HEK293 (cell line): ENCODE measurements at regions not wholly inside any gene's neighbourhood (a gene's known extent, or its start where the extent isn't known, plus 50 kb on each side); places are given as distances from the start of the nearest gene placed in this dataset.

Source experiments
- ATF2 ChIP-seq: fragments of 450-650 bp; formaldehyde crosslinking; IDR thresholded peaks from 2 replicates; pipeline ENCODE4 v1.5.1; 2016; ENCODE audit warnings: missing biosample characterization, missing genetic modification characterization, low read depth
- BCL11B ChIP-seq: fragments of 450-650 bp; formaldehyde crosslinking; IDR thresholded peaks from 2 replicates; pipeline ENCODE4 v1.5.1; 2016; ENCODE audit warnings: low read depth, missing biosample characterization, missing genetic modification characterization
- ELK4 ChIP-seq: IDR thresholded peaks from 2 replicates; pipeline ENCODE4 v1.6.1; 2011; ENCODE audit warnings: mild to moderate bottlenecking, low read depth, low read length, borderline replicate concordance
- FEZF1 ChIP-seq: fragments of 450-650 bp; formaldehyde crosslinking; IDR thresholded peaks from 2 replicates; pipeline ENCODE4 v1.5.1; 2016; ENCODE audit warnings: missing biosample characterization, missing genetic modification characterization
- GLIS2 ChIP-seq: fragments of 450-650 bp; formaldehyde crosslinking; IDR thresholded peaks from 2 replicates; pipeline ENCODE4 v1.5.1; 2016; ENCODE audit warnings: missing biosample characterization, missing genetic modification characterization
- KLF16 ChIP-seq: fragments of 450-650 bp; formaldehyde crosslinking; IDR thresholded peaks from 2 replicates; pipeline ENCODE4 v1.5.1; 2017; ENCODE audit warnings: missing biosample characterization, missing genetic modification characterization
- KLF7 ChIP-seq: fragments of 450-650 bp; formaldehyde crosslinking; IDR thresholded peaks from 2 replicates; pipeline ENCODE4 v1.5.1; 2016; ENCODE audit warnings: missing biosample characterization, missing genetic modification characterization, borderline replicate concordance
- KLF8 ChIP-seq: fragments of 450-650 bp; formaldehyde crosslinking; IDR thresholded peaks from 2 replicates; pipeline ENCODE4 v1.5.1; 2016; ENCODE audit warnings: missing biosample characterization, missing genetic modification characterization
- SCRT1 ChIP-seq: fragments of 450-650 bp; formaldehyde crosslinking; IDR thresholded peaks from 2 replicates; pipeline ENCODE4 v1.5.1; 2016; ENCODE audit warnings: missing biosample characterization, missing genetic modification characterization, borderline replicate concordance
- WT1 ChIP-seq: fragments of 450-650 bp; formaldehyde crosslinking; IDR thresholded peaks from 2 replicates; pipeline ENCODE4 v1.5.1; 2016; ENCODE audit warnings: missing biosample characterization, missing genetic modification characterization
- ZBTB6 ChIP-seq: fragments of 450-650 bp; formaldehyde crosslinking; IDR thresholded peaks from 2 replicates; pipeline ENCODE4 v1.5.1; 2017; ENCODE audit warnings: missing biosample characterization, missing genetic modification characterization
- ZFP69B ChIP-seq: fragments of 450-650 bp; formaldehyde crosslinking; IDR thresholded peaks from 2 replicates; pipeline ENCODE4 v1.5.1; 2016; ENCODE audit warnings: missing biosample characterization, missing genetic modification characterization
- ZNF155 ChIP-seq: fragments of 450-650 bp; formaldehyde crosslinking; IDR thresholded peaks from 2 replicates; pipeline ENCODE4 v1.5.1; 2016; ENCODE audit warnings: missing biosample characterization, missing genetic modification characterization
- ZNF214 ChIP-seq: fragments of 450-650 bp; formaldehyde crosslinking; IDR thresholded peaks from 2 replicates; pipeline ENCODE4 v1.5.1; 2017; ENCODE audit warnings: missing biosample characterization, mild to moderate bottlenecking, missing genetic modification characterization, borderline replicate concordance
- ZNF223 ChIP-seq: fragments of 450-650 bp; formaldehyde crosslinking; IDR thresholded peaks from 2 replicates; pipeline ENCODE4 v1.5.1; 2016; ENCODE audit warnings: missing biosample characterization, missing genetic modification characterization
- ZNF302 ChIP-seq: fragments of 450-650 bp; formaldehyde crosslinking; IDR thresholded peaks from 2 replicates; pipeline ENCODE4 v1.5.1; 2016; ENCODE audit warnings: missing biosample characterization, missing genetic modification characterization, low read depth
- ZNF398 ChIP-seq: fragments of 450-650 bp; formaldehyde crosslinking; IDR thresholded peaks from 2 replicates; pipeline ENCODE4 v1.5.1; 2017; ENCODE audit warnings: missing biosample characterization, missing genetic modification characterization
- ZNF529 ChIP-seq: fragments of 450-650 bp; formaldehyde crosslinking; IDR thresholded peaks from 2 replicates; pipeline ENCODE4 v1.5.1; 2017; ENCODE audit warnings: missing genetic modification characterization, missing biosample characterization; ENCODE audit not compliant: insufficient replicate concordance
- ZNF558 ChIP-seq: fragments of 450-650 bp; formaldehyde crosslinking; IDR thresholded peaks from 2 replicates; pipeline ENCODE4 v1.5.1; 2016; ENCODE audit warnings: missing biosample characterization, missing genetic modification characterization
- ZNF580 ChIP-seq: fragments of 450-650 bp; formaldehyde crosslinking; IDR thresholded peaks from 2 replicates; pipeline ENCODE4 v1.5.1; 2016; ENCODE audit warnings: missing biosample characterization, missing genetic modification characterization
- ZNF629 ChIP-seq: fragments of 450-650 bp; formaldehyde crosslinking; IDR thresholded peaks from 2 replicates; pipeline ENCODE4 v1.5.1; 2017; ENCODE audit warnings: missing biosample characterization, missing genetic modification characterization
- ZNF776 ChIP-seq: fragments of 450-650 bp; formaldehyde crosslinking; IDR thresholded peaks from 2 replicates; pipeline ENCODE4 v1.5.0; 2017; ENCODE audit warnings: missing biosample characterization, missing genetic modification characterization, borderline replicate concordance
- TF ChIP-seq, protein P1 (sequence below): fragments of 450-650 bp; formaldehyde crosslinking; IDR thresholded peaks from 2 replicates; pipeline ENCODE4 v1.5.1; 2016; ENCODE audit warnings: missing biosample characterization, missing genetic modification characterization
- TF ChIP-seq, protein P2 (sequence below): fragments of 450-650 bp; formaldehyde crosslinking; IDR thresholded peaks from 2 replicates; pipeline ENCODE4 v1.5.1; 2016; ENCODE audit warnings: missing biosample characterization, missing genetic modification characterization
- TF ChIP-seq, protein P3 (sequence below): fragments of 450-650 bp; formaldehyde crosslinking; IDR thresholded peaks from 2 replicates; pipeline ENCODE4 v1.5.1; 2016; ENCODE audit warnings: missing biosample characterization, missing genetic modification characterization
- TF ChIP-seq, protein P4 (sequence below): fragments of 450-650 bp; formaldehyde crosslinking; IDR thresholded peaks from 2 replicates; pipeline ENCODE4 v1.5.1; 2016; ENCODE audit warnings: missing biosample characterization, missing genetic modification characterization

DNA sequence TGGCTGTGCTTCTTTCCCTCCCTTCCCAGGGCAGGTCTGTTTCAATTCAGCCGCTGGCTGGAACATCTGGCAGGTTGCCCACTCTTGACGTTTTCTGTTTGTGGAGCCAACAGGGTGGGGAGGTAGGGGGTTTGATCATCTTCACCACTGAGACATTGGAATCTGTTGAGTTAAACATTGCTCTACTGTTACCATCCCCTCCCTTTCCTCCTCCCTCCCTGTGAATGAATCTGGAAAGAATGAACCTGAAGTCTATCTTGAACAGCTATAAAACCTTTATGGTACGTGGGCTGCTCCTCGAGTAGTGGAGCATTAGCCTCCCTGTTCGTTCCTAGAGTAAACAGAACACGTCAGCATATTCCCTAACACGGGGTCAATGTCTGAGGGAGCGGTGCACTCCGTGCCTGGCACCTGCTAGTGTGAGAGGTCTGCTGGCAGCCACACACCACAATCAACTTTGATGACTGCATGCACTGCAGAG, 249.9 kb upstream of the RBBP8 start (continued):
- TF ChIP-seq ZNF529 (no peak), KLF16 (no peak; the same call in 1 of the 2 replicates), ZNF302 (tag by site-specific recombination) (no peak), WT1 (tag by site-specific recombination) (peak; percentile 99), GLIS2 (tag by site-specific recombination) (peak; percentile 82), ZNF155 (tag by site-specific recombination) (no peak), ZNF223 (tag by site-specific recombination) (no peak), ZNF558 (tag by site-specific recombination) (peak; percentile 47; the same call in 1 of the 2 replicates), ATF2 (peak; percentile 68), KLF7 (tag by site-specific recombination) (peak; percentile 39; the same call in 1 of the 2 replicates), ZBTB6 (tag by site-specific recombination) (peak; percentile 55; the same call in 1 of the 2 replicates), ZFP69B (peak; percentile 22; the same call in 1 of the 2 replicates), FEZF1 (tag by site-specific recombination) (peak; percentile 63), ZNF580 (tag by site-specific recombination) (peak; percentile 82; the same call in 1 of the 2 replicates), ZNF776 (tag by site-specific recombination) (no peak), ZNF398 (tag by site-specific recombination) (peak; percentile 96), ZNF214 (tag by site-specific recombination) (no peak), SCRT1 (tag by site-specific recombination) (peak; percentile 67; the same call in 1 of the 2 replicates), KLF8 (tag by site-specific recombination) (0 out of 2 replicates have a peak, but pooled peaks have one; percentile 41), ZNF629 (tag by site-specific recombination) (peak; percentile 75), BCL11B (peak; percentile 49; the same call in 1 of the 2 replicates), ELK4 (no peak)
- TF ChIP-seq, protein P1, sequence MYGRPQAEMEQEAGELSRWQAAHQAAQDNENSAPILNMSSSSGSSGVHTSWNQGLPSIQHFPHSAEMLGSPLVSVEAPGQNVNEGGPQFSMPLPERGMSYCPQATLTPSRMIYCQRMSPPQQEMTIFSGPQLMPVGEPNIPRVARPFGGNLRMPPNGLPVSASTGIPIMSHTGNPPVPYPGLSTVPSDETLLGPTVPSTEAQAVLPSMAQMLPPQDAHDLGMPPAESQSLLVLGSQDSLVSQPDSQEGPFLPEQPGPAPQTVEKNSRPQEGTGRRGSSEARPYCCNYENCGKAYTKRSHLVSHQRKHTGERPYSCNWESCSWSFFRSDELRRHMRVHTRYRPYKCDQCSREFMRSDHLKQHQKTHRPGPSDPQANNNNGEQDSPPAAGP (tag by site-specific recombination): peak; percentile 91
- TF ChIP-seq, protein P2, sequence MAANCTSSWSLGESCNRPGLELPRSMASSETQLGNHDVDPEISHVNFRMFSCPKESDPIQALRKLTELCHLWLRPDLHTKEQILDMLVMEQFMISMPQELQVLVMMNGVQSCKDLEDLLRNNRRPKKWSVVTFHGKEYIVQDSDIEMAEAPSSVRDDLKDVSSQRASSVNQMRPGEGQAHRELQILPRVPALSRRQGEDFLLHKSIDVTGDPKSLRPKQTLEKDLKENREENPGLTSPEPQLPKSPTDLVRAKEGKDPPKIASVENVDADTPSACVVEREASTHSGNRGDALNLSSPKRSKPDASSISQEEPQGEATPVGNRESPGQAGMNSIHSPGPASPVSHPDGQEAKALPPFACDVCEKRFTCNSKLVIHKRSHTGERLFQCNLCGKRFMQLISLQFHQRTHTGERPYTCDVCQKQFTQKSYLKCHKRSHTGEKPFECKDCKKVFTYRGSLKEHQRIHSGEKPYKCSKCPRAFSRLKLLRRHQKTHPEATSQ (tag by site-specific recombination): no peak
- TF ChIP-seq, protein P3, sequence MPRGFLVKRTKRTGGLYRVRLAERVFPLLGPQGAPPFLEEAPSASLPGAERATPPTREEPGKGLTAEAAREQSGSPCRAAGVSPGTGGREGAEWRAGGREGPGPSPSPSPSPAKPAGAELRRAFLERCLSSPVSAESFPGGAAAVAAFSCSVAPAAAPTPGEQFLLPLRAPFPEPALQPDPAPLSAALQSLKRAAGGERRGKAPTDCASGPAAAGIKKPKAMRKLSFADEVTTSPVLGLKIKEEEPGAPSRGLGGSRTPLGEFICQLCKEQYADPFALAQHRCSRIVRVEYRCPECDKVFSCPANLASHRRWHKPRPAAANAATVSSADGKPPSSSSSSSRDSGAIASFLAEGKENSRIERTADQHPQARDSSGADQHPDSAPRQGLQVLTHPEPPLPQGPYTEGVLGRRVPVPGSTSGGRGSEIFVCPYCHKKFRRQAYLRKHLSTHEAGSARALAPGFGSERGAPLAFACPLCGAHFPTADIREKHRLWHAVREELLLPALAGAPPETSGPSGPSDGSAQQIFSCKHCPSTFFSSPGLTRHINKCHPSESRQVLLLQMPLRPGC (tag by site-specific recombination): peak; percentile 79
- TF ChIP-seq, protein P4, sequence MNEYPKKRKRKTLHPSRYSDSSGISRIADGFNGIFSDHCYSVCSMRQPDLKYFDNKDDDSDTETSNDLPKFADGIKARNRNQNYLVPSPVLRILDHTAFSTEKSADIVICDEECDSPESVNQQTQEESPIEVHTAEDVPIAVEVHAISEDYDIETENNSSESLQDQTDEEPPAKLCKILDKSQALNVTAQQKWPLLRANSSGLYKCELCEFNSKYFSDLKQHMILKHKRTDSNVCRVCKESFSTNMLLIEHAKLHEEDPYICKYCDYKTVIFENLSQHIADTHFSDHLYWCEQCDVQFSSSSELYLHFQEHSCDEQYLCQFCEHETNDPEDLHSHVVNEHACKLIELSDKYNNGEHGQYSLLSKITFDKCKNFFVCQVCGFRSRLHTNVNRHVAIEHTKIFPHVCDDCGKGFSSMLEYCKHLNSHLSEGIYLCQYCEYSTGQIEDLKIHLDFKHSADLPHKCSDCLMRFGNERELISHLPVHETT (tag by site-specific recombination): peak; percentile 25; the same call in 1 of the 2 replicates
